HepG2 (cell line): ENCODE measurements at regions not wholly inside any gene's neighbourhood (a gene's known extent, or its start where the extent isn't known, plus 50 kb on each side); places are given as distances from the start of the nearest gene placed in this dataset.
"Not testable (repeated sequence)": the region's sequence is repeated elsewhere in the genome, so short reads cannot be mapped to it uniquely, and the experiment has no call there.

Source experiments
- ATAC-seq: fragments of 200-7000 bp; cut with Tn5 transposase; 3 replicates; pipeline ENCODE4 v1.9.1; 2020; ENCODE audit warnings: mild to moderate bottlenecking, moderate library complexity
- BruUV-seq: library from RNA; stranded (reverse); fragments of 400-500 nt; replicated peaks from 2 replicates; lab custom pipeline; 2021; lab: Mats Ljungman, UMichigan
- CTCF ChIA-PET: fragments of 300-600 bp; formaldehyde crosslinking; extraction: SDS; loops from one replicate; lab custom pipeline; 2021; ENCODE audit warnings: low total read pairs, inconsistent platforms, low intra/inter-chr PET ratio; lab: Yijun Ruan, JAX
- POLR2A ChIA-PET: fragments of 350-600 bp; sonication (Branson Sonifier 250); formaldehyde crosslinking; loops from one replicate; lab custom pipeline; 2020; ENCODE audit warnings: antibody characterized with exemption, inconsistent platforms; lab: Yijun Ruan, JAX
- DNase-seq: peaks from one replicate; pipeline ENCODE4 v3.0.0-alpha.2; 2015; ENCODE audit warnings: low spot score
- FAIRE-seq: peaks from 3 replicates; lab custom pipeline; 2011; peaks lifted over from hg19 to GRCh38; lab: Jason Lieb, UNC
- H2AFZ ChIP-seq: one replicate; pipeline ENCODE4 v1.6.1; 2011; ENCODE audit warnings: low read length, inconsistent platforms
- H3K27ac ChIP-seq: fragments of 300-600 bp; 3 replicates; pipeline ENCODE4 v1.8.0; 2011; ENCODE audit warnings: mixed run types, mild to moderate bottlenecking, mixed read lengths, low read length, inconsistent platforms; ENCODE audit not compliant: insufficient read depth; ENCODE audit errors: extremely low read length
- H3K27me3 ChIP-seq, 2 experiments: fragments of 200-600 bp in 1 of 2; 2 replicates in 1 of 2; 3 replicates in 1 of 2; pipeline versions ENCODE4 v1.6.0 to v1.8.0; 2011; ENCODE audit warnings: low read length in 2 of 2, mild to moderate bottlenecking in 2 of 2, moderate library complexity in 2 of 2, inconsistent platforms in 1 of 2; ENCODE audit not compliant: insufficient read depth in 2 of 2, control insufficient read depth in 1 of 2
- H3K36me3 ChIP-seq, 2 experiments: fragments of 200-600 bp in 1 of 2; replicated peaks in 1 of 2; 2 replicates in 1 of 2; 3 replicates in 1 of 2; pipeline versions ENCODE4 v1.5.1 to v1.8.0; 2011; ENCODE audit warnings: low read length in 2 of 2, inconsistent platforms in 1 of 2; ENCODE audit not compliant: insufficient read depth in 2 of 2, control insufficient read depth in 1 of 2
- H3K4me1 ChIP-seq: 2 replicates; pipeline ENCODE4 v1.5.1; 2012; ENCODE audit warnings: low read length, inconsistent platforms; ENCODE audit not compliant: insufficient read depth
- H3K4me2 ChIP-seq: 2 replicates; pipeline ENCODE4 v1.6.0; 2011; ENCODE audit warnings: low read depth, low read length, inconsistent platforms
- H3K4me3 ChIP-seq, 3 experiments: fragments of 200-600 bp in 1 of 3; sonication (generic), shearing (Covaris generic) in 1 of 3; replicated peaks in 1 of 3; 2 replicates each; pipeline ENCODE4 v1.5.1; 2011 to 2016; ENCODE audit warnings: low read length in 3 of 3, inconsistent platforms in 2 of 3, low read depth in 2 of 3, mild to moderate bottlenecking in 2 of 3, control low read depth in 1 of 3, mixed read lengths in 1 of 3; ENCODE audit not compliant: insufficient read depth in 1 of 3
- H3K79me2 ChIP-seq: one replicate; pipeline ENCODE4 v1.6.1; 2011; ENCODE audit warnings: low read length, inconsistent platforms; ENCODE audit not compliant: insufficient read depth
- H3K9ac ChIP-seq: 2 replicates; pipeline ENCODE4 v1.6.0; 2011; ENCODE audit warnings: mild to moderate bottlenecking, low read depth, low read length, inconsistent platforms; ENCODE audit not compliant: insufficient read depth
- H3K9me3 ChIP-seq: 2 replicates; pipeline ENCODE4 v1.5.1; 2012; ENCODE audit warnings: mild to moderate bottlenecking, low read length
- H4K20me1 ChIP-seq: 2 replicates; pipeline ENCODE4 v1.6.0; 2011; ENCODE audit warnings: inconsistent platforms, mild to moderate bottlenecking, low read length, moderate library complexity; ENCODE audit not compliant: insufficient read depth
- FOXA1 ChIP-seq, 2 experiments: fragments of 450-650 bp in 1 of 2; sonication (generic) in 1 of 2; formaldehyde crosslinking in 1 of 2; IDR thresholded peaks; 2 replicates each; pipeline versions ENCODE4 v1.4.0 to v1.6.1; 2016 to 2020; ENCODE audit warnings: missing genetic modification reagents in 1 of 2
- FOXA3 ChIP-seq: IDR thresholded peaks from 2 replicates; pipeline ENCODE4 v1.6.1; 2016; ENCODE audit warnings: missing genetic modification reagents, missing compliant biosample characterization
- IRX3 ChIP-seq: sonication (generic); formaldehyde crosslinking; IDR thresholded peaks from 2 replicates; pipeline ENCODE4 v1.8.1; 2023; ENCODE audit warnings: mild to moderate bottlenecking, low read depth, missing genetic modification reagents, borderline replicate concordance
- KDM2A ChIP-seq: sonication (generic); formaldehyde crosslinking; IDR thresholded peaks from 2 replicates; pipeline ENCODE4 v1.4.0; 2020; ENCODE audit warnings: low read depth, missing genetic modification reagents, borderline replicate concordance
- MTA1 ChIP-seq: sonication (generic); formaldehyde crosslinking; IDR thresholded peaks from 2 replicates; pipeline ENCODE4 v1.4.0; 2020; ENCODE audit warnings: missing genetic modification reagents, mild to moderate bottlenecking, borderline replicate concordance
- PITX1 ChIP-seq: sonication (generic); formaldehyde crosslinking; IDR thresholded peaks from 2 replicates; pipeline ENCODE4 v1.5.1; 2020; ENCODE audit warnings: mild to moderate bottlenecking, missing genetic modification reagents
- POGZ ChIP-seq: sonication (generic); formaldehyde crosslinking; IDR thresholded peaks from 2 replicates; pipeline ENCODE4 v1.4.0; 2020; ENCODE audit warnings: mild to moderate bottlenecking, missing genetic modification reagents
- SALL1 ChIP-seq: sonication (generic); formaldehyde crosslinking; IDR thresholded peaks from 2 replicates; pipeline ENCODE4 v1.8.0; 2022; ENCODE audit warnings: mild to moderate bottlenecking, missing genetic modification reagents
- SOX13 ChIP-seq, 3 experiments: fragments of 450-650 bp in 1 of 3; sonication (generic) in 1 of 3; formaldehyde crosslinking in 1 of 3; IDR thresholded peaks in 2 of 3; conservative IDR thresholded peaks in 1 of 3; 2 replicates each; pipeline versions ENCODE4 v1.5.0 to v1.6.1; 2016 to 2020; ENCODE audit warnings: antibody characterized with exemption in 1 of 3, mild to moderate bottlenecking in 1 of 3, missing compliant biosample characterization in 1 of 3, missing genetic modification reagents in 1 of 3, moderate library complexity in 1 of 3
- SP5 ChIP-seq: IDR thresholded peaks from 2 replicates; pipeline ENCODE4 v1.6.1; 2016; ENCODE audit warnings: low read depth, borderline replicate concordance
- TEAD3 ChIP-seq: optimal IDR thresholded peaks from 2 replicates; pipeline ENCODE3; 2016; ENCODE audit warnings: borderline replicate concordance
- ZFX ChIP-seq: sonication (generic); formaldehyde crosslinking; IDR thresholded peaks from 2 replicates; pipeline ENCODE4 v1.4.0; 2020; ENCODE audit warnings: mild to moderate bottlenecking, low read depth, missing genetic modification reagents, moderate library complexity
- ZFY ChIP-seq: sonication (generic); formaldehyde crosslinking; IDR thresholded peaks from 2 replicates; pipeline ENCODE4 v1.4.0; 2020; ENCODE audit warnings: missing genetic modification reagents
- ZMYM4 ChIP-seq: sonication (generic); formaldehyde crosslinking; IDR thresholded peaks from 2 replicates; pipeline ENCODE4 v1.8.1; 2023; ENCODE audit warnings: mild to moderate bottlenecking, missing genetic modification reagents
- ZNF292 ChIP-seq: sonication (generic); formaldehyde crosslinking; IDR thresholded peaks from 2 replicates; pipeline ENCODE4 v1.8.1; 2022; ENCODE audit warnings: mild to moderate bottlenecking, low read depth, missing genetic modification reagents, borderline replicate concordance
- ZNF501 ChIP-seq: sonication (generic); formaldehyde crosslinking; IDR thresholded peaks from 2 replicates; pipeline ENCODE4 v1.5.1; 2020; ENCODE audit warnings: mild to moderate bottlenecking, moderate library complexity, missing genetic modification reagents
- WGBS: methylation state at CpG from one replicate; pipeline ENCODE4 v1.1.6; 2017; ENCODE audit warnings: low lambda C conversion rate; 5-methylcytosine and 5-hydroxymethylcytosine counted together
- in situ Hi-C: cut with HindIII; loops from 2 replicates; pipeline ENCODE4 v1.10.0; 2017; ENCODE audit warnings: low pct_unique_long_range_greater_than_20kb; ENCODE audit not compliant: extremely low pct_ligation_motif_present
- intact Hi-C: fragments of 100-400 bp; cut with micrococcal nuclease; formaldehyde crosslinking; loops from one replicate; pipeline ENCODE4 v1.10.0; 2022; ENCODE audit not compliant: unreplicated experiment
- TF ChIP-seq, protein P1 (sequence below): sonication (generic); formaldehyde crosslinking; IDR thresholded peaks from 2 replicates; pipeline ENCODE4 v1.5.0; 2020; ENCODE audit warnings: mild to moderate bottlenecking, missing genetic modification reagents, moderate library complexity
- TF ChIP-seq, protein P2 (sequence below): sonication (generic); formaldehyde crosslinking; IDR thresholded peaks from 2 replicates; pipeline ENCODE4 v1.5.0; 2020; ENCODE audit warnings: missing genetic modification reagents, mild to moderate bottlenecking, borderline replicate concordance
- TF ChIP-seq, protein P3 (sequence below): sonication (generic); formaldehyde crosslinking; IDR thresholded peaks from 2 replicates; pipeline ENCODE4; 2020; ENCODE audit warnings: missing genetic modification reagents, mild to moderate bottlenecking, borderline replicate concordance

DNA sequence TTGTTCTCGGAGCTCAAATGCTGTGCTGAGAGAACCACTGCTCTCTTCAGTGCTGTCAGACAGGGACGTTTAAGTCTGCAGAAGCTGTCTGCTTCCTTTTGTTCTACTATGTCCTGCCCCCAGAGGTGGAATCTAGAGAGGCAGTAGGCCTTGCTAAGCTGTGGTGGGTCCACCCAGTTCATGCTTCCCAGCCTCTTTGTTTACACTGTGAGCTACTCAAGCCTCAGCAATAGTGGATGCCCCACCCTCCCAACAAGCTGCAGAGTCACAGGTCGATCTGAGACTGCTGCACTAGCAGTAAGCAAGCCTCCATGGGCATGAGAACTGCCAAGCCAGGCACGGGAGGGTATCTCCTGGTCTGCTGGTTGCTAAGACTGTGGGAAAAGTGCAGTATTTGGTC lies 102.8 kb upstream of the SRD5A2 start:
- H3K79me2 ChIP-seq; H3K27me3 ChIP-seq; POLR2A ChIA-PET; CTCF ChIA-PET; H3K27ac ChIP-seq; H2AFZ ChIP-seq; H3K36me3 ChIP-seq; H3K9ac ChIP-seq; H4K20me1 ChIP-seq; intact Hi-C loops; BruUV-seq; TF ChIP-seq FOXA1, SOX13 (IDR thresholded peaks at IDR 0.05): not testable (repeated sequence)
- ATAC-seq: peak; percentile 98
- in situ Hi-C loops: loop anchor here (25.0 kb wide), 2 partner anchors 154 to 454 kb away; no protein-coding TSS in a partner anchor
- peak; percentile 47 for FAIRE-seq
- peak overlapping the region; percentile 47 for H3K4me2 ChIP-seq
- H3K9me3 ChIP-seq: peaks cover 13% of the 10 kb centered on the region
- 15% methylated on average over 2 of the region's 4 CpGs for WGBS
- peak overlapping the region in 1 of 3 experiments; percentile 23; a peak in 1 of 6 replicates for H3K4me3 ChIP-seq
- peak; percentile 68 for DNase-seq
- H3K4me1 ChIP-seq: peaks cover 12% of the 10 kb centered on the region
- peak; percentile 81 for TF ChIP-seq FOXA1 (CRISPR knock-in tag; IDR thresholded peaks at IDR 0.05)
- TF ChIP-seq ZNF501: 0 out of 2 replicates have a peak, but pooled peaks have one; percentile 40
- peak; percentile 48; the same call in 1 of the 2 replicates for TF ChIP-seq MTA1 (CRISPR knock-in tag)
- 0 out of 4 replicates have a peak, but pooled peaks of 1 of the 2 experiments have one; percentile 9 for TF ChIP-seq SOX13 (CRISPR knock-in tag; conservative IDR thresholded peaks at IDR 0.05 in 1 of 2, IDR thresholded peaks at IDR 0.05 in 1 of 2)
- TF ChIP-seq, protein P1, sequence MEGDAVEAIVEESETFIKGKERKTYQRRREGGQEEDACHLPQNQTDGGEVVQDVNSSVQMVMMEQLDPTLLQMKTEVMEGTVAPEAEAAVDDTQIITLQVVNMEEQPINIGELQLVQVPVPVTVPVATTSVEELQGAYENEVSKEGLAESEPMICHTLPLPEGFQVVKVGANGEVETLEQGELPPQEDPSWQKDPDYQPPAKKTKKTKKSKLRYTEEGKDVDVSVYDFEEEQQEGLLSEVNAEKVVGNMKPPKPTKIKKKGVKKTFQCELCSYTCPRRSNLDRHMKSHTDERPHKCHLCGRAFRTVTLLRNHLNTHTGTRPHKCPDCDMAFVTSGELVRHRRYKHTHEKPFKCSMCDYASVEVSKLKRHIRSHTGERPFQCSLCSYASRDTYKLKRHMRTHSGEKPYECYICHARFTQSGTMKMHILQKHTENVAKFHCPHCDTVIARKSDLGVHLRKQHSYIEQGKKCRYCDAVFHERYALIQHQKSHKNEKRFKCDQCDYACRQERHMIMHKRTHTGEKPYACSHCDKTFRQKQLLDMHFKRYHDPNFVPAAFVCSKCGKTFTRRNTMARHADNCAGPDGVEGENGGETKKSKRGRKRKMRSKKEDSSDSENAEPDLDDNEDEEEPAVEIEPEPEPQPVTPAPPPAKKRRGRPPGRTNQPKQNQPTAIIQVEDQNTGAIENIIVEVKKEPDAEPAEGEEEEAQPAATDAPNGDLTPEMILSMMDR (CRISPR knock-in tag): 0 out of 2 replicates have a peak, but pooled peaks have one; percentile 14
- TF ChIP-seq IRX3 (CRISPR knock-in tag): 0 out of 2 replicates have a peak, but pooled peaks have one; percentile 27
- 0 out of 2 replicates have a peak, but pooled peaks have one; percentile 28 for TF ChIP-seq SALL1 (CRISPR knock-in tag)
- 0 out of 2 replicates have a peak, but pooled peaks have one; percentile 31 for TF ChIP-seq KDM2A (CRISPR knock-in tag)
- TF ChIP-seq ZFY: peak; percentile 29; the same call in 1 of the 2 replicates
- TF ChIP-seq ZMYM4 (CRISPR knock-in tag): peak; percentile 52
- TF ChIP-seq TEAD3: peak; percentile 66
- TF ChIP-seq, protein P2, sequence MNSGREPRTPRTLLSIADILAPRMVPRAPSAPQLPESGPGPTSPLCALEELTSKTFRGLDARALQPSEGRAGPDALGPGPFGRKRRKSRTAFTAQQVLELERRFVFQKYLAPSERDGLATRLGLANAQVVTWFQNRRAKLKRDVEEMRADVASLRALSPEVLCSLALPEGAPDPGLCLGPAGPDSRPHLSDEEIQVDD: 0 out of 2 replicates have a peak, but pooled peaks have one; percentile 31
- 0 out of 2 replicates have a peak, but pooled peaks have one; percentile 31 for TF ChIP-seq PITX1 (CRISPR knock-in tag)
- peak; percentile 79 for TF ChIP-seq FOXA3
- TF ChIP-seq ZFX (CRISPR knock-in tag): peak; percentile 56; the same call in 1 of the 2 replicates
- 0 out of 2 replicates have a peak, but pooled peaks have one; percentile 29 for TF ChIP-seq POGZ (CRISPR knock-in tag)
- peak; percentile 87; the same call in 1 of the 2 replicates for TF ChIP-seq ZNF292 (CRISPR knock-in tag)
- peak; percentile 25; the same call in 1 of the 2 replicates for TF ChIP-seq SP5 (CRISPR knock-in tag)
- TF ChIP-seq, protein P3, sequence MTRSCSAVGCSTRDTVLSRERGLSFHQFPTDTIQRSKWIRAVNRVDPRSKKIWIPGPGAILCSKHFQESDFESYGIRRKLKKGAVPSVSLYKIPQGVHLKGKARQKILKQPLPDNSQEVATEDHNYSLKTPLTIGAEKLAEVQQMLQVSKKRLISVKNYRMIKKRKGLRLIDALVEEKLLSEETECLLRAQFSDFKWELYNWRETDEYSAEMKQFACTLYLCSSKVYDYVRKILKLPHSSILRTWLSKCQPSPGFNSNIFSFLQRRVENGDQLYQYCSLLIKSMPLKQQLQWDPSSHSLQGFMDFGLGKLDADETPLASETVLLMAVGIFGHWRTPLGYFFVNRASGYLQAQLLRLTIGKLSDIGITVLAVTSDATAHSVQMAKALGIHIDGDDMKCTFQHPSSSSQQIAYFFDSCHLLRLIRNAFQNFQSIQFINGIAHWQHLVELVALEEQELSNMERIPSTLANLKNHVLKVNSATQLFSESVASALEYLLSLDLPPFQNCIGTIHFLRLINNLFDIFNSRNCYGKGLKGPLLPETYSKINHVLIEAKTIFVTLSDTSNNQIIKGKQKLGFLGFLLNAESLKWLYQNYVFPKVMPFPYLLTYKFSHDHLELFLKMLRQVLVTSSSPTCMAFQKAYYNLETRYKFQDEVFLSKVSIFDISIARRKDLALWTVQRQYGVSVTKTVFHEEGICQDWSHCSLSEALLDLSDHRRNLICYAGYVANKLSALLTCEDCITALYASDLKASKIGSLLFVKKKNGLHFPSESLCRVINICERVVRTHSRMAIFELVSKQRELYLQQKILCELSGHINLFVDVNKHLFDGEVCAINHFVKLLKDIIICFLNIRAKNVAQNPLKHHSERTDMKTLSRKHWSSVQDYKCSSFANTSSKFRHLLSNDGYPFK (CRISPR knock-in tag): 0 out of 2 replicates have a peak, but pooled peaks have one; percentile 18
